Endothelial cell of umbilical vein (primary cell): ENCODE measurements at regions not wholly inside any gene's neighbourhood (a gene's known extent, or its start where the extent isn't known, plus 50 kb on each side); places are given as distances from the start of the nearest gene placed in this dataset.

Source experiments
- BruUV-seq: library from RNA; stranded (reverse); fragments of 400-500 nt; replicated peaks from 2 replicates; lab custom pipeline; 2021; lab: Mats Ljungman, UMichigan
- CTCF ChIA-PET: fragments of 300-600, 350-600 bp; sonication (Branson Sonifier 250); formaldehyde crosslinking; loops from one replicate; lab custom pipeline; 2021; ENCODE audit warnings: antibody characterized with exemption, inconsistent platforms; lab: Charles Lee
- POLR2A ChIA-PET: fragments of 300-600, 350-600 bp; sonication (Branson Sonifier 250); formaldehyde crosslinking; loops from one replicate; lab custom pipeline; 2021; ENCODE audit warnings: antibody characterized with exemption, inconsistent platforms; lab: Charles Lee
- DNase-seq: peaks from one replicate; pipeline ENCODE4 v3.0.0-alpha.2; 2011; ENCODE audit warnings: low read depth, low spot score
- FAIRE-seq: peaks from 2 replicates; lab custom pipeline; 2011; peaks lifted over from hg19 to GRCh38; lab: Jason Lieb, UNC
- H2AFZ ChIP-seq: 2 replicates; pipeline ENCODE4 v1.6.0; 2012; ENCODE audit warnings: low read depth, low read length, control low read depth, inconsistent platforms
- H3K27ac ChIP-seq: 2 replicates; pipeline ENCODE4 v1.5.1; 2011; ENCODE audit warnings: low read depth, mild to moderate bottlenecking, control low read depth, low read length, moderate library complexity; ENCODE audit not compliant: insufficient read depth
- H3K27me3 ChIP-seq, 2 experiments: 2 replicates each; pipeline versions ENCODE4 v1.6.0 to v1.6.1; 2011; ENCODE audit warnings: low read length in 2 of 2, mixed read lengths in 1 of 2; ENCODE audit not compliant: control insufficient read depth in 2 of 2, insufficient read depth in 2 of 2
- H3K36me3 ChIP-seq, 2 experiments: 2 replicates in 1 of 2; 3 replicates in 1 of 2; pipeline ENCODE4 v1.5.1; 2011; ENCODE audit warnings: low read length in 2 of 2, mild to moderate bottlenecking in 1 of 2, moderate library complexity in 1 of 2; ENCODE audit not compliant: control insufficient read depth in 2 of 2, insufficient read depth in 2 of 2; ENCODE audit errors: extremely low read depth in 1 of 2
- H3K4me1 ChIP-seq: 3 replicates; pipeline ENCODE4 v1.5.1; 2011; ENCODE audit warnings: mild to moderate bottlenecking, low read length; ENCODE audit not compliant: control insufficient read depth, insufficient read depth; ENCODE audit errors: extremely low read depth
- H3K4me2 ChIP-seq: 2 replicates; pipeline ENCODE4 v1.6.1; 2011; ENCODE audit warnings: low read length, control low read depth, mixed read lengths; ENCODE audit not compliant: insufficient read depth
- H3K4me3 ChIP-seq, 3 experiments: fragments of 200-600 bp in 1 of 3; sonication (generic), shearing (Covaris generic) in 1 of 3; replicated peaks in 1 of 3; 2 replicates each; pipeline ENCODE4 v1.5.1; 2011 to 2016; ENCODE audit warnings: control low read depth in 3 of 3, low read length in 3 of 3, mild to moderate bottlenecking in 2 of 3, inconsistent platforms in 1 of 3, low read depth in 1 of 3, moderate library complexity in 1 of 3; ENCODE audit not compliant: insufficient read depth in 1 of 3
- H3K79me2 ChIP-seq: 2 replicates; pipeline ENCODE4 v1.6.0; 2012; ENCODE audit warnings: low read length, inconsistent platforms; ENCODE audit not compliant: control insufficient read depth, insufficient read depth
- H3K9ac ChIP-seq: replicated peaks from 2 replicates; pipeline ENCODE3; 2011; ENCODE audit warnings: low read length, control low read depth; ENCODE audit not compliant: insufficient read depth; ENCODE audit errors: extremely low read depth
- H3K9me1 ChIP-seq: replicated peaks from 3 replicates; pipeline ENCODE4 v1.6.0; 2011; ENCODE audit warnings: mild to moderate bottlenecking, low read length; ENCODE audit not compliant: control insufficient read depth, insufficient read depth; ENCODE audit errors: extremely low read depth
- H3K9me3 ChIP-seq: replicated peaks from 2 replicates; pipeline ENCODE4 v1.5.1; 2012; ENCODE audit warnings: low read length, inconsistent platforms; ENCODE audit not compliant: control insufficient read depth, insufficient read depth
- H4K20me1 ChIP-seq: replicated peaks from 2 replicates; pipeline ENCODE3; 2011; ENCODE audit warnings: mild to moderate bottlenecking, low read length; ENCODE audit not compliant: control insufficient read depth, insufficient read depth; ENCODE audit errors: extremely low read depth
- JUN ChIP-seq: IDR thresholded peaks from 2 replicates; pipeline ENCODE4 v1.6.1; 2011; ENCODE audit warnings: borderline replicate concordance, low read depth; ENCODE audit not compliant: insufficient read length, insufficient read depth
- POLR2AphosphoS5 ChIP-seq: IDR thresholded peaks from 2 replicates; pipeline ENCODE4 v1.6.1; 2012; ENCODE audit warnings: low read depth, mild to moderate bottlenecking, control low read depth, low read length, moderate library complexity; ENCODE audit not compliant: insufficient read depth
- dilution Hi-C: fragments of 300-500 bp; cut with MboI; formaldehyde crosslinking; loops from one replicate; pipeline ENCODE4 v1.15.0; 2019; ENCODE audit warnings: low sequenced_read_pairs; ENCODE audit not compliant: extremely low pct_ligation_motif_present
- intact Hi-C: fragments of 100-400 bp; cut with micrococcal nuclease; formaldehyde crosslinking; loops from one replicate; pipeline ENCODE4 v1.10.0; 2022
- TF ChIP-seq, protein P1 (sequence below), 2 donors: IDR thresholded peaks; 1 replicate in 1 of 2; 2 replicates in 1 of 2; pipeline ENCODE4 v1.5.1; 2011; ENCODE audit warnings: low read length in 2 of 2, mild to moderate bottlenecking in 2 of 2, moderate library complexity in 2 of 2, control low read depth in 1 of 2, inconsistent platforms in 1 of 2, low read depth in 1 of 2; ENCODE audit not compliant: insufficient read depth in 1 of 2; ENCODE audit errors: extremely low read depth in 1 of 2
- TF ChIP-seq, protein P2 (sequence below): IDR thresholded peaks from 2 replicates; pipeline ENCODE4 v1.6.1; 2011; ENCODE audit not compliant: insufficient read depth, insufficient read length

DNA sequence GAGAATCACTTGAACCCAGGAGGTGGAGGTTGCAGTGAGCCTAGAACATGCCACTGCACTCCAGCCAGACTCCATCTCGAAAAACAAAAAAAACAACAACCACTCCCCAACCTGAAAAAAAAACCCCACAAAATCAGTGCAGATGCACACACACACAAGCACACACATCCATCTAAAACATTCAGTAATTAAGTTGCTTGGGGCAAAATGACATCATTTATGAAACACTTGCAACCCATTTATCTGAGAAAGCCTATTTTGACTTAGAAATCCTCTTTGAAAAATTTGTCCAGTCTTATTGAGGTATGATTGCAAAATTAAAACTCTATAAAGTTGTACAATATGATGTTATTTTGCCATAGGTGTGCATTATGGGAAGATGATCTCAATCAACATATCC lies 525.5 kb upstream of the AMELY start:
- Histone ChIP-seq H3K36me3 (no peaks in the 10 kb centered on the region), H3K4me3 (no peak overlapping the region), H3K27me3 (no peaks in the 10 kb centered on the region), H4K20me1 (no peaks in the 10 kb centered on the region), H3K79me2 (no peaks in the 10 kb centered on the region), H2AFZ (no peak overlapping the region), H3K4me1 (peaks cover 4% of the 10 kb centered on the region), H3K9me1 (no peaks in the 10 kb centered on the region), H3K27ac (no peak overlapping the region), H3K9me3 (no peaks in the 10 kb centered on the region), H3K4me2 (no peak overlapping the region), H3K9ac (no peak overlapping the region)
- dilution Hi-C loops = no loop called here
- ChIA-PET CTCF (no interaction called here), POLR2A (no interaction called here)
- DNase-seq (no peak), FAIRE-seq (no peak)
- BruUV-seq = no TSS peak
- TF ChIP-seq, protein P1, sequence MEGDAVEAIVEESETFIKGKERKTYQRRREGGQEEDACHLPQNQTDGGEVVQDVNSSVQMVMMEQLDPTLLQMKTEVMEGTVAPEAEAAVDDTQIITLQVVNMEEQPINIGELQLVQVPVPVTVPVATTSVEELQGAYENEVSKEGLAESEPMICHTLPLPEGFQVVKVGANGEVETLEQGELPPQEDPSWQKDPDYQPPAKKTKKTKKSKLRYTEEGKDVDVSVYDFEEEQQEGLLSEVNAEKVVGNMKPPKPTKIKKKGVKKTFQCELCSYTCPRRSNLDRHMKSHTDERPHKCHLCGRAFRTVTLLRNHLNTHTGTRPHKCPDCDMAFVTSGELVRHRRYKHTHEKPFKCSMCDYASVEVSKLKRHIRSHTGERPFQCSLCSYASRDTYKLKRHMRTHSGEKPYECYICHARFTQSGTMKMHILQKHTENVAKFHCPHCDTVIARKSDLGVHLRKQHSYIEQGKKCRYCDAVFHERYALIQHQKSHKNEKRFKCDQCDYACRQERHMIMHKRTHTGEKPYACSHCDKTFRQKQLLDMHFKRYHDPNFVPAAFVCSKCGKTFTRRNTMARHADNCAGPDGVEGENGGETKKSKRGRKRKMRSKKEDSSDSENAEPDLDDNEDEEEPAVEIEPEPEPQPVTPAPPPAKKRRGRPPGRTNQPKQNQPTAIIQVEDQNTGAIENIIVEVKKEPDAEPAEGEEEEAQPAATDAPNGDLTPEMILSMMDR (IDR thresholded peaks at IDR 0.05; ENCODE audit: extremely low read depth in 1 of 2, insufficient read depth in 1 of 2, low read depth in 1 of 2, low read length in 2 of 2) = no peak
- intact Hi-C loops = no loop called here

DNA sequence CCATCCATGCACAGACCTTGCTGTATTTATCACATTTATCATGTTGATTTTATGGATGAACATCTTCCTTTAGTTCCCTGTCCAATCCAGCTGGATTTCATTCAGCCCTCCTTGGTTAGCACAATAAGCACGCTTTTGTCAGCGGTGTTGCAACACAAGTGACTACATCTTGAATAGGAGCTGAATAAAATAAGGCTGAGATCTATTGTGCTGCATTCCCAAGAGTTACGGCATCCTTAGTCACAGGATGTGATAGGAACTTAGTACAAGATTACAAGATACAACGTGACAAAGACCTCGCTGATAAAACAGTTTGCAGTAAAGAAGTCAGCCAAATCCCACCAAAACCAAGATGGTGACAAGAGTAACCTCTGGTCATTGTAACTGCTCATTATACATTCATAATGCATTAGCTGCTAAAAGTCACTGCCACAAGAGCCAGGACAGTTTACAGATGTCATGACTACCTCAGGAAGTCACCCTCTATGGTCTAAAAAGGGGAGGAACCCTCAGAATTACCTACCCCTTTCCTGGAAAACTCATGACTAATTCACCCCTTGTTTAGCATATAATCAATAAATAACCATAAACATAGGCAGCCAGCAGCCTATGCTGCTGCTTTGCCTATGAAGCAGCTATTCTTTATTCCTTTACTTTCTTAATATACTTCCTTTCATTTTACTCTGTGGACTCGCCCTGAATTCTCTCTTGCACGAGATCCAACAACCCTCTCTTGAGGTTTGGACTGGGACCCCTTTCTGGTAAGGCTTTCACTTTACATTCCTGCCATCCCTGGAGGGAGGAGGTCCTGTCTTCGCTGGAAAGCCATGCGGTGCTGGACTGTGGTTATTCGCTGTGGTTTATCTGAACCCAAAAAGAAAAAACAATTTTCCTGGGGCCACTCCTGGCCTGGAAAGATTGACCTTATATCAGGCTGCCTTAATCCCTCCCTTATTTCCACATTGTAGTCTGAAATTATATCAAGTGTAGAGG lies 522.6 kb upstream of the AMELY start:
- Histone ChIP-seq H2AFZ (peak overlapping the region; percentile 59), H3K4me1 (peaks cover 4% of the 10 kb centered on the region), H3K36me3 (no peaks in the 10 kb centered on the region), H3K9ac (no peak overlapping the region), H3K4me2 (no peak overlapping the region), H3K9me3 (no peaks in the 10 kb centered on the region), H4K20me1 (no peaks in the 10 kb centered on the region), H3K79me2 (no peaks in the 10 kb centered on the region), H3K27me3 (no peaks in the 10 kb centered on the region), H3K9me1 (no peaks in the 10 kb centered on the region), H3K27ac (peak overlapping the region; percentile 57), H3K4me3 (no peak overlapping the region)
- peak; percentile 44 for TF ChIP-seq JUN
- TF ChIP-seq, protein P2, sequence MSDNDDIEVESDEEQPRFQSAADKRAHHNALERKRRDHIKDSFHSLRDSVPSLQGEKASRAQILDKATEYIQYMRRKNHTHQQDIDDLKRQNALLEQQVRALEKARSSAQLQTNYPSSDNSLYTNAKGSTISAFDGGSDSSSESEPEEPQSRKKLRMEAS = no peak
- TF ChIP-seq POLR2AphosphoS5 = peak; percentile 20
- ChIA-PET CTCF (no interaction called here), POLR2A (no interaction called here)
- dilution Hi-C loops = no loop called here
- TSS peak; percentile 47 for BruUV-seq
- DNase-seq (peak; percentile 55), FAIRE-seq (peak; percentile 40)
- intact Hi-C loops = loop anchor here (1.0 kb wide), 1 partner anchor 24 kb away; no protein-coding TSS in a partner anchor
